GM23338 (cell line): ENCODE measurements at regions not wholly inside any gene's neighbourhood (a gene's known extent, or its start where the extent isn't known, plus 50 kb on each side); places are given as distances from the start of the nearest gene placed in this dataset.

Experiments used
- ATAC-seq: fragments of 200-7000 bp; cut with Tn5 transposase; 3 replicates; pipeline ENCODE4 v1.9.1; 2020
- DNase-seq: peaks from one replicate; pipeline ENCODE4 v3.0.0-alpha.2; 2015; ENCODE audit warnings: low spot score
- H2AFZ ChIP-seq: fragments of 200-600 bp; sonication (generic); 2 replicates; pipeline ENCODE4 v1.8.0; 2016; ENCODE audit warnings: antibody characterized with exemption, mild to moderate bottlenecking, moderate library complexity
- H3F3A ChIP-seq: fragments of 200-600 bp; sonication (generic); replicated peaks from 2 replicates; pipeline ENCODE4 v1.8.0; 2017; ENCODE audit warnings: antibody characterized with exemption, mixed run types, low read depth
- H3K27ac ChIP-seq: fragments of 200-600 bp; sonication (generic); 2 replicates; pipeline ENCODE4 v1.6.1; 2016; ENCODE audit warnings: low read depth
- H3K27me3 ChIP-seq: fragments of 200-600 bp; sonication (generic); 2 replicates; pipeline ENCODE4 v1.8.0; 2016; ENCODE audit warnings: mild to moderate bottlenecking, mixed run types, moderate library complexity; ENCODE audit not compliant: insufficient read depth
- H3K36me3 ChIP-seq: fragments of 200-600 bp; sonication (generic); 2 replicates; pipeline ENCODE4 v1.8.0; 2016; ENCODE audit warnings: mild to moderate bottlenecking; ENCODE audit not compliant: insufficient read depth
- H3K4me1 ChIP-seq: fragments of 200-600 bp; sonication (generic); 2 replicates; pipeline ENCODE4 v1.8.0; 2016; ENCODE audit warnings: mild to moderate bottlenecking, moderate library complexity; ENCODE audit not compliant: insufficient read depth
- H3K4me2 ChIP-seq: fragments of 200-600 bp; sonication (generic); 2 replicates; pipeline ENCODE4 v1.7.1; 2017; ENCODE audit warnings: mixed run types
- H3K4me3 ChIP-seq: fragments of 200-600 bp; sonication (generic); 2 replicates; pipeline ENCODE4 v1.6.1; 2016; ENCODE audit warnings: mixed run types
- H3K79me2 ChIP-seq: fragments of 200-600 bp; sonication (generic); replicated peaks from 2 replicates; pipeline ENCODE4 v1.8.0; 2017; ENCODE audit warnings: mild to moderate bottlenecking; ENCODE audit not compliant: insufficient read depth
- H3K9me2 ChIP-seq: fragments of 200-600 bp; sonication (generic); 2 replicates; pipeline ENCODE4 v1.8.0; 2017; ENCODE audit not compliant: insufficient read depth
- H4K20me1 ChIP-seq: fragments of 200-600 bp; sonication (generic); replicated peaks from 2 replicates; pipeline ENCODE4 v1.8.0; 2017; ENCODE audit warnings: mild to moderate bottlenecking; ENCODE audit not compliant: insufficient read depth
- H3K27ac Mint-ChIP-seq: 2 replicates; pipeline ENCODE4 v1.8.0; 2020; ENCODE audit warnings: inconsistent platforms, mild to moderate bottlenecking, moderate library complexity, mixed read lengths
- H3K27me3 Mint-ChIP-seq: 3 replicates; pipeline ENCODE4 v1.8.0; 2022; ENCODE audit warnings: low read depth, mild to moderate bottlenecking, moderate library complexity, mixed read lengths, inconsistent platforms; ENCODE audit not compliant: insufficient read depth, poor library complexity
- H3K36me3 Mint-ChIP-seq: 3 replicates; pipeline ENCODE4 v1.8.0; 2021; ENCODE audit warnings: low read depth, mild to moderate bottlenecking, inconsistent platforms, moderate library complexity, mixed read lengths
- H3K4me1 Mint-ChIP-seq: 3 replicates; pipeline ENCODE4 v1.8.0; 2020; ENCODE audit warnings: mild to moderate bottlenecking, inconsistent platforms, mixed read lengths
- H3K4me3 Mint-ChIP-seq: 3 replicates; pipeline ENCODE4 v1.8.0; 2021; ENCODE audit warnings: moderate library complexity, mild to moderate bottlenecking, inconsistent platforms, mixed read lengths
- H3K9me3 Mint-ChIP-seq: 3 replicates; pipeline ENCODE4 v1.8.0; 2020; ENCODE audit warnings: moderate library complexity, mild to moderate bottlenecking, inconsistent platforms, mixed read lengths
- CREB1 ChIP-seq: fragments of 250-450 bp; sonication (Bioruptor Pico); IDR thresholded peaks from 2 replicates; pipeline ENCODE4 v1.5.0; 2020; ENCODE audit warnings: low read depth, mild to moderate bottlenecking, moderate library complexity
- ETS1 ChIP-seq: IDR thresholded peaks from 2 replicates; pipeline ENCODE4 v1.6.1; 2016; ENCODE audit warnings: antibody characterized with exemption
- JUNB ChIP-seq: IDR thresholded peaks from one replicate; pipeline ENCODE4 v1.6.1; 2016; ENCODE audit warnings: antibody characterized with exemption; ENCODE audit not compliant: unreplicated experiment
- NANOG ChIP-seq: IDR thresholded peaks from 2 replicates; pipeline ENCODE4 v1.6.1; 2016; ENCODE audit warnings: antibody characterized with exemption, borderline replicate concordance
- POLR2AphosphoS5 ChIP-seq: IDR thresholded peaks from 2 replicates; pipeline ENCODE4 v1.6.1; 2016; ENCODE audit warnings: antibody characterized with exemption, low read depth
- REST ChIP-seq: IDR thresholded peaks from one replicate; pipeline ENCODE4 v1.6.1; 2018; ENCODE audit warnings: antibody characterized with exemption; ENCODE audit not compliant: unreplicated experiment
- STAT1 ChIP-seq: IDR thresholded peaks from one replicate; pipeline ENCODE4 v1.6.1; 2016; ENCODE audit warnings: antibody characterized with exemption; ENCODE audit not compliant: unreplicated experiment
- ZNF114 ChIP-seq: fragments of 250-450 bp; sonication (Bioruptor Pico); IDR thresholded peaks from 2 replicates; pipeline ENCODE4 v1.5.0; 2020; ENCODE audit warnings: mild to moderate bottlenecking, moderate library complexity
- ZNF331 ChIP-seq: fragments of 250-450 bp; sonication (Bioruptor Pico); IDR thresholded peaks from 2 replicates; pipeline ENCODE4 v1.5.0; 2020; ENCODE audit warnings: low read depth, mild to moderate bottlenecking, moderate library complexity
- TF ChIP-seq, protein P1 (sequence below), 2 experiments: fragments of 200-600 bp in 1 of 2; sonication (generic) in 1 of 2; conservative IDR thresholded peaks; 2 replicates each; pipeline versions ENCODE4 v1.5.1 to v1.6.1; 2016 to 2017; ENCODE audit warnings: antibody characterized with exemption in 2 of 2, low read depth in 2 of 2, mild to moderate bottlenecking in 2 of 2, moderate library complexity in 1 of 2

DNA sequence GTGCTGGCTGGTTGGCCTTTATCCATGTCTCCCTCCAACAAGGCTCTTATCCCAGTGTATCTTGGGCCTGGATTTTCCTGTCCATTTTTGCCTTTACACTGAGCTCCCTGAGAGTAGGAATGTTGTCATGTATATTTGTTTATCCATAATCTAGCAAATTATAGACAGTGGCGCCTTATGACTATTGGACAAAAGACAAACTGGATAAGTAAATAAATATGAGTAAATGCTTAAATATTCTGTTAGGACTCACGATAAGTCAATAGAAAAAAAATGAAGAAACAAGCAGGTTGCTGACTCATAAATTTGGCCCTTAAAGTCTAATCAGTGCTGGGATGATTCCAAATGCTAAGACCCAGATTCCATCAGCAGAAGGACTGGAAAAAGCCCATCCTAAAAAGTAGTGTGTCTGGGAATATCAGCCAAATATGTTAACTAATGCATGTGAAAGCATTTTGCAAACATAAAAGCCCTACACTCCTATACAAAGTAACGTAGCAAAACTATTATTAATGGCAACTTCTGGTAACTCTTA is 55.0 kb upstream of the PCSK2 start (continued):
- TF ChIP-seq REST (no peak), ETS1 (no peak), JUNB (no peak), CREB1 (no peak), POLR2AphosphoS5 (no peak)
- TF ChIP-seq, protein P1, sequence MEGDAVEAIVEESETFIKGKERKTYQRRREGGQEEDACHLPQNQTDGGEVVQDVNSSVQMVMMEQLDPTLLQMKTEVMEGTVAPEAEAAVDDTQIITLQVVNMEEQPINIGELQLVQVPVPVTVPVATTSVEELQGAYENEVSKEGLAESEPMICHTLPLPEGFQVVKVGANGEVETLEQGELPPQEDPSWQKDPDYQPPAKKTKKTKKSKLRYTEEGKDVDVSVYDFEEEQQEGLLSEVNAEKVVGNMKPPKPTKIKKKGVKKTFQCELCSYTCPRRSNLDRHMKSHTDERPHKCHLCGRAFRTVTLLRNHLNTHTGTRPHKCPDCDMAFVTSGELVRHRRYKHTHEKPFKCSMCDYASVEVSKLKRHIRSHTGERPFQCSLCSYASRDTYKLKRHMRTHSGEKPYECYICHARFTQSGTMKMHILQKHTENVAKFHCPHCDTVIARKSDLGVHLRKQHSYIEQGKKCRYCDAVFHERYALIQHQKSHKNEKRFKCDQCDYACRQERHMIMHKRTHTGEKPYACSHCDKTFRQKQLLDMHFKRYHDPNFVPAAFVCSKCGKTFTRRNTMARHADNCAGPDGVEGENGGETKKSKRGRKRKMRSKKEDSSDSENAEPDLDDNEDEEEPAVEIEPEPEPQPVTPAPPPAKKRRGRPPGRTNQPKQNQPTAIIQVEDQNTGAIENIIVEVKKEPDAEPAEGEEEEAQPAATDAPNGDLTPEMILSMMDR (conservative IDR thresholded peaks at IDR 0.05; ENCODE audit: low read depth in 2 of 2), result no peak

DNA sequence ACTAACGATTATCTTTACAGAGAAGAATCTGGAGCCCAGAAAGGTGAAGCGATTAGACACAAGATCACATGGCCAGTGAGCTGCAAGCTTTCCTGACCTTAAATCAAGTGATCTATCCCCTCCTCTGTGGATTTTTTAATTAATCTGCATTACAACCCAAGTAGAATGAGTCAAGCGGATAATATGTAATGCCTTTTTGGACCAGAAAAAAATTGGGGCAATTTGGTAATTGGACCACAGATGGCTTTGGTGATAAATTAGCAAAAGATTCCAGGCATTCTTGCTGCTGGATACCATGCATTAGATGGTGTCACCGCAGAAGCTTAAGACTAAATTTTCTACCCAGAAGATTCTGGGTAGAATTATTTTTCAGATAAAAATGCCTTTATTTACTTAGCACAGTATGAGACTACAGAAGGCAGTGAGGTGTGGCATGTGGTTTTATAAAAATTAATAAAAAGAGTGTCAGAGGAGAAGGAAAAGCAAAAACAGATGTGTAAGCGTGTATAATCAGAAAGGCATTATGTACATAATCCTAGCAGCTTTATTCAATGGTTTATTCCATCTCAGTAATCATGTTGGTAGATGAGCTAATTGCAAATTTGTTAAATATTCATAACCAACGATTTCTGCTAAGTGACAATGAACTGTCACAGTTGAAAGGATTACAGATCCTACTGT is 53.9 kb upstream of the PCSK2 start:
- H3K9me3 Mint-ChIP-seq, result no peaks in the 10 kb centered on the region
- no peak overlapping the region for H3K4me3 ChIP-seq
- ATAC-seq (no peak), DNase-seq (no peak)
- H3K36me3 Mint-ChIP-seq, result no peaks in the 10 kb centered on the region
- H3K79me2 ChIP-seq, result no peaks in the 10 kb centered on the region
- H3K27ac Mint-ChIP-seq, result no peak overlapping the region
- no peak overlapping the region for H3K27ac ChIP-seq
- H2AFZ ChIP-seq, result no peak overlapping the region
- no peaks in the 10 kb centered on the region for H3K4me1 ChIP-seq
- H3K4me3 Mint-ChIP-seq, result no peak overlapping the region
- H3K36me3 ChIP-seq, result no peaks in the 10 kb centered on the region
- H3K9me2 ChIP-seq, result no peaks in the 10 kb centered on the region
- no peaks in the 10 kb centered on the region for H3K27me3 Mint-ChIP-seq
- H3K4me2 ChIP-seq, result no peak overlapping the region
- H4K20me1 ChIP-seq, result no peaks in the 10 kb centered on the region
- H3K27me3 ChIP-seq, result no peaks in the 10 kb centered on the region
- no peaks in the 10 kb centered on the region for H3F3A ChIP-seq
- H3K4me1 Mint-ChIP-seq, result peaks cover 13% of the 10 kb centered on the region
- TF ChIP-seq ZNF331 (CRISPR knock-in tag), result no peak
- TF ChIP-seq, protein P1 (conservative IDR thresholded peaks at IDR 0.05; ENCODE audit: low read depth in 2 of 2), result no peak
- no peak for TF ChIP-seq CREB1
- TF ChIP-seq NANOG, result no peak
- no peak for TF ChIP-seq POLR2AphosphoS5
- TF ChIP-seq JUNB, result no peak
- TF ChIP-seq REST, result no peak
- TF ChIP-seq STAT1, result no peak
- TF ChIP-seq ZNF114 (CRISPR knock-in tag), result no peak
